ENCODE measurements at regions not wholly inside any gene's neighbourhood (a gene's known extent, or its start where the extent isn't known, plus 50 kb on each side); places are given as distances from the start of the nearest gene placed in this dataset.

DNA sequence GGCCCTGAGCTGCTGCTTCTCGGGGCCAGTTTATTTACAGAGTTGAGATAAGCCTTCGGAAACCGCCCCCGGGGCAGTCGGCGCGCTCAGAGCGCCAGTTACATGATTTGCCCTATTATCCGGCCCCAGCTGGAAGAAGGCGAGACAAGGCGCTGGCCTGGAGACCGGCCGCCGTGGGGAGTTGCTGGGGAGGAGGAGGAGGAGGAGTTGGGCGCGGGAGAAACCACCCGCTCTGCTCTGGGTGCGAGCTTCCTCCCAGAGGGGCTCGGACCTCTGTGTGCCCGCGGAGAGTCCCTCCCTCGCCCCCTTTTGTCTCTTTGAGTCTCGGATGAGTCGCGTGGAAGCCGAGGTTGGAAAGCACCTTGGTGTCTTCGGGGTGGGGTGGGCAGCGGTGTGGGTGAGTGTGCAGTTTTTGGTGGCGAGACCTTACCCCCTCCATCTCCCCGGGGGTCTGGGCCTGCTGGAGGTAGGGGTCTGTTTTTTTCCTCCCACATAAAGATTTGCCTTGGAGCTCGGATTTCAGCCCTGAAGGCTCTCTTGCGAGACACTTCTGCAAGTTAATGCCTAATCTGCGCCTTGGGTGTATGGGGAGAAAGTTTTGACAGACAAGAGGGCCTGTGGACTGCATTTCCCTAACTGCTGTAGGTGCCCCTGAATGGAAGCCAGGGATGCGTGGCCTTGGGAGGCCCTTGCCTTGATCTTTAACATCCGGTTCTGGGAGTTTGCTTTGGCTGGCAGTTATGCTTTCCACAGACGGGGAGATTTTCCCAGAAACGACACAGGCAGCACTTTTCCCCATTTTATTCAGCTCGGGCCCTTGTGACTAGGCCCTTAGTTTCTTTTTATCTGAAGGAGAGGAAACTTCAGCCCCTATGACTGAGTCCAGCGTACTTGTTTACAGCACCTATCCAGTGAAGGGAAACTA lies 80.0 kb downstream of the NDUFS5 start:
- H3K4me3 ChIP-seq: peak overlapping the region; percentile 94
- peak overlapping the region; percentile 73 for H3K4me2 ChIP-seq (ENCODE audit: control insufficient read depth, insufficient read depth)
- ChIA-PET CTCF (interaction anchor here (0.7 to 7.0 kb wide), 12 partner anchors 7 to 286 kb away, joined by 3 to 127 read pairs (median 3); no protein-coding TSS in a partner anchor), POLR2A (interaction anchor here (0.5 to 1.6 kb wide), 9 partner anchors 52 to 202 kb away, joined by 3 to 12 read pairs (median 3); no protein-coding TSS in a partner anchor), SMC1A (ENCODE audit: uncharacterized antibody, unreplicated experiment) (interaction anchor here (0.6 to 8.3 kb wide), 10 partner anchors 8 to 425 kb away, joined by 3 to 149 read pairs (median 6); no protein-coding TSS in a partner anchor), RAD21 (ENCODE audit: unreplicated experiment) (interaction anchor here (0.8 to 6.8 kb wide), 10 partner anchors 8 to 232 kb away, joined by 3 to 83 read pairs (median 4); partner anchors contain the start of gene MYCBP)
- H2AFZ ChIP-seq (ENCODE audit: control insufficient read depth, low read depth, low read length): peak overlapping the region; percentile 66
- no TSS peak for BruUV-seq (replicated peaks)
- ATAC-seq (peak; percentile 53), DNase-seq (ENCODE audit: low read depth, low spot score) (no peak), FAIRE-seq (peak; percentile 7)
- in situ Hi-C loops (cut with MboI) (no loop called here), intact Hi-C loops (cut with micrococcal nuclease; ENCODE audit: unreplicated experiment) (loop anchor here (10.0 kb wide), 1 partner anchor 549 kb away; no protein-coding TSS in a partner anchor)
- no peaks in the 10 kb centered on the region for H3K9me3 ChIP-seq (replicated peaks; ENCODE audit: control insufficient read depth, insufficient read depth, low read length)
- no peaks in the 10 kb centered on the region for H3K36me3 ChIP-seq (ENCODE audit: control insufficient read depth in 2 of 2, insufficient read depth in 2 of 2, low read length in 1 of 2)
- H3K27ac ChIP-seq (ENCODE audit: control insufficient read depth, insufficient read depth): peak overlapping the region; percentile 67
- H4K20me1 ChIP-seq (ENCODE audit: control insufficient read depth, insufficient read depth): no peaks in the 10 kb centered on the region
- WGBS (ENCODE audit: insufficient coverage, insufficient replicate concordance, low lambda C conversion rate, missing lambda C conversion rate): 3% methylated on average over 38 of the region's 39 CpGs
- no peaks in the 10 kb centered on the region for H3K27me3 ChIP-seq (replicated peaks in 1 of 2; ENCODE audit: control insufficient read depth in 2 of 2, insufficient read depth in 2 of 2, low read length in 1 of 2)
- peak overlapping the region; percentile 71 for H3K9ac ChIP-seq (ENCODE audit: control insufficient read depth, insufficient read depth, low read length)
- peaks cover 67% of the 10 kb centered on the region for H3K79me2 ChIP-seq (ENCODE audit: control insufficient read depth, insufficient read depth, low read length)
- H3K4me1 ChIP-seq (ENCODE audit: control insufficient read depth, insufficient read depth, low read length): peaks cover 44% of the 10 kb centered on the region
- TF ChIP-seq ZZZ3 (IDR thresholded peaks at IDR 0.05; ENCODE audit: control insufficient read depth, insufficient read length, low read depth) (no peak), NFXL1 (IDR thresholded peaks at IDR 0.05; ENCODE audit: borderline replicate concordance) (no peak), CHD1 (IDR thresholded peaks at IDR 0.05; ENCODE audit: low read depth, low read length) (no peak), BHLHE40 (IDR thresholded peaks at IDR 0.05; ENCODE audit: borderline replicate concordance in 1 of 2, low read depth in 2 of 2, low read length in 1 of 2) (peak; percentile 5 to 37; a peak in 3 of 4 replicates), HCFC1 (IDR thresholded peaks at IDR 0.05; ENCODE audit: low read length) (0 out of 2 replicates have a peak, but pooled peaks have one; percentile 17), PAX5 (IDR thresholded peaks at IDR 0.05; ENCODE audit: borderline replicate concordance, low read depth, low read length) (0 out of 2 replicates have a peak, but pooled peaks have one; percentile 51), ZSCAN29 (IDR thresholded peaks at IDR 0.05) (no peak), TCF12 (IDR thresholded peaks at IDR 0.05; ENCODE audit: low read depth, low read length) (no peak), NFIC (IDR thresholded peaks at IDR 0.05; ENCODE audit: low read depth, low read length) (no peak), SIN3A (IDR thresholded peaks at IDR 0.05; ENCODE audit: low read depth, low read length) (0 out of 2 replicates have a peak, but pooled peaks have one; percentile 10), POLR2A (IDR thresholded peaks at IDR 0.05; ENCODE audit: low read depth, low read length) (peak; percentile 33; the same call in 1 of the 2 replicates), MTA2 (IDR thresholded peaks at IDR 0.05; ENCODE audit: low read depth) (0 out of 2 replicates have a peak, but pooled peaks have one; percentile 28), EGR1 (IDR thresholded peaks at IDR 0.05; ENCODE audit: borderline replicate concordance in 1 of 2, low read depth in 2 of 2, low read length in 2 of 2) (no peak), YBX1 (IDR thresholded peaks at IDR 0.05) (no peak), STAT3 (IDR thresholded peaks at IDR 0.05; ENCODE audit: low read depth, low read length) (no peak), BMI1 (IDR thresholded peaks at IDR 0.05; ENCODE audit: borderline replicate concordance) (no peak)
- TF ChIP-seq, protein P1, sequence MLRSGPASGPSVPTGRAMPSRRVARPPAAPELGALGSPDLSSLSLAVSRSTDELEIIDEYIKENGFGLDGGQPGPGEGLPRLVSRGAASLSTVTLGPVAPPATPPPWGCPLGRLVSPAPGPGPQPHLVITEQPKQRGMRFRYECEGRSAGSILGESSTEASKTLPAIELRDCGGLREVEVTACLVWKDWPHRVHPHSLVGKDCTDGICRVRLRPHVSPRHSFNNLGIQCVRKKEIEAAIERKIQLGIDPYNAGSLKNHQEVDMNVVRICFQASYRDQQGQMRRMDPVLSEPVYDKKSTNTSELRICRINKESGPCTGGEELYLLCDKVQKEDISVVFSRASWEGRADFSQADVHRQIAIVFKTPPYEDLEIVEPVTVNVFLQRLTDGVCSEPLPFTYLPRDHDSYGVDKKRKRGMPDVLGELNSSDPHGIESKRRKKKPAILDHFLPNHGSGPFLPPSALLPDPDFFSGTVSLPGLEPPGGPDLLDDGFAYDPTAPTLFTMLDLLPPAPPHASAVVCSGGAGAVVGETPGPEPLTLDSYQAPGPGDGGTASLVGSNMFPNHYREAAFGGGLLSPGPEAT (IDR thresholded peaks at IDR 0.05; ENCODE audit: low read depth): peak; percentile 92
- TF ChIP-seq, protein P2, sequence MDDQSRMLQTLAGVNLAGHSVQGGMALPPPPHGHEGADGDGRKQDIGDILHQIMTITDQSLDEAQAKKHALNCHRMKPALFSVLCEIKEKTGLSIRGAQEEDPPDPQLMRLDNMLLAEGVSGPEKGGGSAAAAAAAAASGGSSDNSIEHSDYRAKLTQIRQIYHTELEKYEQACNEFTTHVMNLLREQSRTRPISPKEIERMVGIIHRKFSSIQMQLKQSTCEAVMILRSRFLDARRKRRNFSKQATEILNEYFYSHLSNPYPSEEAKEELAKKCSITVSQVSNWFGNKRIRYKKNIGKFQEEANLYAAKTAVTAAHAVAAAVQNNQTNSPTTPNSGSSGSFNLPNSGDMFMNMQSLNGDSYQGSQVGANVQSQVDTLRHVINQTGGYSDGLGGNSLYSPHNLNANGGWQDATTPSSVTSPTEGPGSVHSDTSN (IDR thresholded peaks at IDR 0.05; ENCODE audit: insufficient replicate concordance, low read depth, low read length): no peak

All from GM12878 (cell line).